ENCODE measurements at regions not wholly inside any gene's neighbourhood (a gene's known extent, or its start where the extent isn't known, plus 50 kb on each side); places are given as distances from the start of the nearest gene placed in this dataset.
"Not testable (repeated sequence)": the region's sequence is repeated elsewhere in the genome, so short reads cannot be mapped to it uniquely, and the experiment has no call there.

GRCh38 chr13:103895835-103896531 lies 829.8 kb upstream of the SLC10A2 start:
- intact Hi-C loops (cut with micrococcal nuclease) = no loop called here

GRCh38 chr13:103894626-103895025 lies 828.4 kb upstream of the SLC10A2 start:
- intact Hi-C loops (cut with micrococcal nuclease) = no loop called here

GRCh38 chr13:103884101-103884723 lies 818.0 kb upstream of the SLC10A2 start:
- intact Hi-C loops (cut with micrococcal nuclease) = no loop called here

GRCh38 chr13:103883698-103884097 lies 817.5 kb upstream of the SLC10A2 start:
- intact Hi-C loops (cut with micrococcal nuclease) = no loop called here

- intact Hi-C loops (cut with micrococcal nuclease) = no loop called here
These were observed 816.9 kb upstream of the SLC10A2 start for GRCh38 chr13:103883164-103883563.

- intact Hi-C loops (cut with micrococcal nuclease) = not testable (repeated sequence)
These were observed 813.9 kb upstream of the SLC10A2 start for GRCh38 chr13:103880146-103880545.

- intact Hi-C loops (cut with micrococcal nuclease) = no loop called here
These were observed 812.8 kb upstream of the SLC10A2 start for GRCh38 chr13:103878891-103879605.

- intact Hi-C loops (cut with micrococcal nuclease) = no loop called here
These were observed 810.4 kb upstream of the SLC10A2 start for GRCh38 chr13:103876571-103876970.

- intact Hi-C loops (cut with micrococcal nuclease) = no loop called here
These were observed 807.5 kb upstream of the SLC10A2 start for GRCh38 chr13:103873725-103874124.

- intact Hi-C loops (cut with micrococcal nuclease) = no loop called here
These were observed 799.8 kb upstream of the SLC10A2 start for GRCh38 chr13:103866048-103866447.

GRCh38 chr13:103862525-103862924 lies 796.3 kb upstream of the SLC10A2 start:
- intact Hi-C loops (cut with micrococcal nuclease) = no loop called here

GRCh38 chr13:103859952-103860351 lies 793.7 kb upstream of the SLC10A2 start:
- intact Hi-C loops (cut with micrococcal nuclease) = no loop called here

GRCh38 chr13:103852036-103852435 lies 785.8 kb upstream of the SLC10A2 start:
- intact Hi-C loops (cut with micrococcal nuclease) = no loop called here

- intact Hi-C loops (cut with micrococcal nuclease) = no loop called here
These were observed 778.3 kb upstream of the SLC10A2 start for GRCh38 chr13:103844471-103844870.

- intact Hi-C loops (cut with micrococcal nuclease) = no loop called here
These were observed 773.2 kb upstream of the SLC10A2 start for GRCh38 chr13:103839460-103839859.

GRCh38 chr13:103835052-103835451 lies 768.8 kb upstream of the SLC10A2 start:
- intact Hi-C loops (cut with micrococcal nuclease) = no loop called here

- intact Hi-C loops (cut with micrococcal nuclease) = no loop called here
These were observed 767.2 kb upstream of the SLC10A2 start for GRCh38 chr13:103833294-103833852.

GRCh38 chr13:103815619-103816018 lies 749.4 kb upstream of the SLC10A2 start:
- intact Hi-C loops (cut with micrococcal nuclease) = no loop called here

- intact Hi-C loops (cut with micrococcal nuclease) = no loop called here
These were observed 746.8 kb upstream of the SLC10A2 start for GRCh38 chr13:103812971-103813370.

- intact Hi-C loops (cut with micrococcal nuclease) = no loop called here
These were observed 746.3 kb upstream of the SLC10A2 start for GRCh38 chr13:103812558-103812957.

GRCh38 chr13:103810026-103810425 lies 743.8 kb upstream of the SLC10A2 start:
- intact Hi-C loops (cut with micrococcal nuclease) = no loop called here

- intact Hi-C loops (cut with micrococcal nuclease) = no loop called here
These were observed 739.6 kb upstream of the SLC10A2 start for GRCh38 chr13:103805771-103806170.

All from T-helper 1 cell treated with Interleukin-12 subunit alpha and Interleukin-12 subunit beta and Interleukin-4 antibody, amounts not matched to agents 30 ng/mL and 1 ng/mL, for 36 hours (primary cell).